HL-60 (cell line): ENCODE measurements at regions not wholly inside any gene's neighbourhood (a gene's known extent, or its start where the extent isn't known, plus 50 kb on each side); places are given as distances from the start of the nearest gene placed in this dataset.

Source experiments
- DNase-seq, 2 experiments: peaks; one replicate each; pipeline ENCODE4 v3.0.0-alpha.2; 2010 to 2020; ENCODE audit warnings: low read depth in 1 of 2, low spot score in 1 of 2
- H3K27ac ChIP-seq: fragments of 250-450 bp; sonication (Bioruptor Pico); replicated peaks from 2 replicates; pipeline ENCODE4 v1.5.1; 2020; ENCODE audit warnings: mild to moderate bottlenecking, moderate library complexity
- H3K27me3 ChIP-seq: fragments of 250-450 bp; sonication (Bioruptor Pico); 2 replicates; pipeline ENCODE4 v1.5.1; 2021; ENCODE audit warnings: mild to moderate bottlenecking, moderate library complexity; ENCODE audit not compliant: insufficient read depth, poor library complexity, severe bottlenecking
- H3K4me3 ChIP-seq: replicated peaks from 2 replicates; pipeline ENCODE4 v1.5.1; 2011; ENCODE audit warnings: mild to moderate bottlenecking, control low read depth, low read length; ENCODE audit not compliant: insufficient read depth
- GABPA ChIP-seq: IDR thresholded peaks from 2 replicates; pipeline ENCODE4 v1.6.1; 2012; ENCODE audit warnings: low read depth
- POLR2AphosphoS5 ChIP-seq: IDR thresholded peaks from 2 replicates; pipeline ENCODE4 v1.6.1; 2012; ENCODE audit warnings: low read depth
- REST ChIP-seq: IDR thresholded peaks from 2 replicates; pipeline ENCODE4 v1.6.1; 2012; ENCODE audit warnings: low read depth; ENCODE audit not compliant: insufficient replicate concordance
- SPI1 ChIP-seq: IDR thresholded peaks from 2 replicates; pipeline ENCODE4 v1.6.1; 2012; ENCODE audit warnings: low read depth, mild to moderate bottlenecking, borderline replicate concordance
- TF ChIP-seq, protein P1 (sequence below): IDR thresholded peaks from one replicate; pipeline ENCODE4 v1.5.1; 2011; ENCODE audit warnings: low read length, control low read depth, inconsistent platforms; ENCODE audit not compliant: insufficient read depth

DNA sequence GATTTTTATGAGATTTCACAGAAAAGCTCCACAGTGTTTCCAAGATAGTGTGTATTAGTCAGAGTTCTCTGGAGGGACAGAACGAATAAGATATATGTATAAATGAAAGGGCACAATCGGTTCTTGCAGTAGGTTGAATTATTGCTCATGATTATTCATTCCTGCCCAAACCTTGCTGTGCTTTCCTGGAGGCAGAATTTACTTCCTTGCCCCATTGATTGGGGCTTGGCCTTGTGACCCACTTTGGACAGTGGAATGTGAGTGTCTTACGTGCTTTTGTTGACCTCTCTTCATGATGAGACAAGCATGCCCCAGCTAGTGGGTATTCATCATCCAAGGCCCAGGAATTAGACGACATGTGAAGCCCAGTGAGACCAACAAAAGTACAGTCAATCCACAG, 53.0 kb upstream of the ABCB5 start:
- TF ChIP-seq, protein P1, sequence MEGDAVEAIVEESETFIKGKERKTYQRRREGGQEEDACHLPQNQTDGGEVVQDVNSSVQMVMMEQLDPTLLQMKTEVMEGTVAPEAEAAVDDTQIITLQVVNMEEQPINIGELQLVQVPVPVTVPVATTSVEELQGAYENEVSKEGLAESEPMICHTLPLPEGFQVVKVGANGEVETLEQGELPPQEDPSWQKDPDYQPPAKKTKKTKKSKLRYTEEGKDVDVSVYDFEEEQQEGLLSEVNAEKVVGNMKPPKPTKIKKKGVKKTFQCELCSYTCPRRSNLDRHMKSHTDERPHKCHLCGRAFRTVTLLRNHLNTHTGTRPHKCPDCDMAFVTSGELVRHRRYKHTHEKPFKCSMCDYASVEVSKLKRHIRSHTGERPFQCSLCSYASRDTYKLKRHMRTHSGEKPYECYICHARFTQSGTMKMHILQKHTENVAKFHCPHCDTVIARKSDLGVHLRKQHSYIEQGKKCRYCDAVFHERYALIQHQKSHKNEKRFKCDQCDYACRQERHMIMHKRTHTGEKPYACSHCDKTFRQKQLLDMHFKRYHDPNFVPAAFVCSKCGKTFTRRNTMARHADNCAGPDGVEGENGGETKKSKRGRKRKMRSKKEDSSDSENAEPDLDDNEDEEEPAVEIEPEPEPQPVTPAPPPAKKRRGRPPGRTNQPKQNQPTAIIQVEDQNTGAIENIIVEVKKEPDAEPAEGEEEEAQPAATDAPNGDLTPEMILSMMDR = no peak
- TF ChIP-seq SPI1 (no peak), GABPA (no peak), POLR2AphosphoS5 (no peak), REST (no peak)
- no peak for DNase-seq
- Histone ChIP-seq H3K27me3 (no peaks in the 10 kb centered on the region), H3K4me3 (no peak overlapping the region), H3K27ac (no peak overlapping the region)
